Suppressor macrophage treated with lipopolysaccharide for 4 hours (primary cell): ENCODE measurements at regions not wholly inside any gene's neighbourhood (a gene's known extent, or its start where the extent isn't known, plus 50 kb on each side); places are given as distances from the start of the nearest gene placed in this dataset.
"Not testable (repeated sequence)": the region's sequence is repeated elsewhere in the genome, so short reads cannot be mapped to it uniquely, and the experiment has no call there.

Experiments
- DNase-seq: peaks from one replicate; pipeline ENCODE4 v3.0.0-alpha.2; 2020

DNA sequence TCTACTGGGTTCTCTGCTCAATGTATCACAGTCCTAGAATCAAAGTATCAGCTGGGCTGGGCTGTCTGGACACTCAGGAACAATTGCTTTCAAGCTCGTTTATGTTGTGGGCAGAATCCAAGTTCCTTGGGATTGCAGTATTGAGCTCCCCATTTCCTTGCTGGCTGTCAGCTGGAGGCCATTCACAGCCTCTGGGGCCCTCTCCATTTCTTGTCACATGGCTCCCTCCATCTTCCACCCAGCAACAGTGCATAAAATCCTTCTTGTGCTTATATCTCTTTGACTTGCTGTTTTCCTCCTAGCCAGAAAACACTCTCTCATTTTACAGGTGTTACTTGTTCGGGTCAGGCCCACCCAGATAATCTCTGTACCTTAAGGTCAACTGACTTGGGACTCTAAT, 363.5 kb downstream of the IGSF11 start:
- no peak for DNase-seq

- no peak for DNase-seq
Measured at GRCh38 chr3:118675305-118675704, 359.3 kb downstream of the IGSF11 start.

GRCh38 chr3:118678663-118679062, 356.0 kb downstream of the IGSF11 start:
- DNase-seq = not testable (repeated sequence)

DNA sequence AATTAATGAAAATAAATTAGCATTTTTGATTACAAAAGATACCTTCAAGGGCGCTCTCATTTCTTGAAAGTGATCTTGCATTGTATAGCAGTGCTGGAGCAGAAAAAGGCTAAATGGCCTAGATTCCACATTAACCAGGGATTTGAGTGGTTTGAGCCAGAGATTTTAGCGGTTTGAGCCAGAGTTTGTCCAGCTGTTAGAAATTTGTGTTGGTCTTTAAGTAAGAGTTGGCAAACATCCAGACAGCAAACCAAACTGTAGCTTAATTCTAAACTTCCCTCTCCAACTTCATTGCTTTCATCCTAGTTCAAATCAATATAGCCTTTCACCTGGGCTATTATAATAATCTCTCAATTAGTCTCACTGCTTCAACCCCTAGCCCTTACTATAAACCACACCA, 351.7 kb downstream of the IGSF11 start:
- no peak for DNase-seq

DNA sequence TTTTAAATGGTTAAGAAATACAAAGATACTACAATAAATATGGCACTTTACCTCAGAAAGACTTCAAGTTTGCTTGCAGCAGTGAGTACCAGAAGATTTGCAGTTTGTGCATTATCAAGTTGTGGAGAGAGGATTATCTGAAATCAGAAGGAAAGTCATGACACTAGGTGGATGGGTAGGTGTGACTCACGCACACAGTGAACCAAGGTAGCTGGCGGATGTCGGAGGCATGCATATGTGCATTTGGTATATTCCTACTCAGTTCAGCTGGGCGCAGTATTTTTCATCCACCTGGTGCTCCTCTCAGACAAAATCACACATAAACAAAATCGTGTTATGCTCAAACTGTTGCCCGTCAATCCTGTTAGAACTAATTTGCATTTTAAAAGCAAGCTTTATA, 351.0 kb downstream of the IGSF11 start:
- DNase-seq = no peak

- DNase-seq = no peak
Measured at GRCh38 chr3:118688396-118688884, 346.2 kb downstream of the IGSF11 start.

GRCh38 chr3:118692416-118692815, 342.2 kb downstream of the IGSF11 start:
- DNase-seq = no peak

- DNase-seq = no peak
Measured at GRCh38 chr3:118705487-118706219, 329.0 kb downstream of the IGSF11 start.

DNA sequence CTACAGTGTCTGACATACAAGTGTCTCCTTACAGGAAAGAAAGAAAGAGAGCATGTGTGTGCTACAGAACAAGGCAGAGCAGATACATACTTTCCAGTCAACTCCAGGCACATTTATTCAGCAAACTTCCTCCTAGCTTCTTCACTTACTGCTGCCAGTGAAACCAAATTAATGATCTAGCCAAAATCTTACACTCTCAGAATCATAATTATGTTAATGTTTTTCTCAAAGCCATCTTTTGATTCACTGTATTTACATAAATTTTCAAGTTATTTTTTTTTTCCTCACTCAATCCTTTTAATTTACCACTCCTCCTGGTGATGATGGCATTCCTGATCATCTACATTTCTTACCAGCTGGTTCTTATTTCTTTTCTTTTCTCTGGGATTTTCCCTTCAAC, 326.7 kb downstream of the IGSF11 start:
- no peak for DNase-seq

- DNase-seq = no peak
Measured at GRCh38 chr3:118710532-118710931, 324.1 kb downstream of the IGSF11 start.

- DNase-seq = no peak
Measured at GRCh38 chr3:118713502-118714207, 321.0 kb downstream of the IGSF11 start.

GRCh38 chr3:118714800-118715199, 319.8 kb downstream of the IGSF11 start:
- no peak for DNase-seq

GRCh38 chr3:118729546-118729945, 305.1 kb downstream of the IGSF11 start:
- DNase-seq = no peak

GRCh38 chr3:118734664-118735063, 300.0 kb downstream of the IGSF11 start:
- no peak for DNase-seq

DNA sequence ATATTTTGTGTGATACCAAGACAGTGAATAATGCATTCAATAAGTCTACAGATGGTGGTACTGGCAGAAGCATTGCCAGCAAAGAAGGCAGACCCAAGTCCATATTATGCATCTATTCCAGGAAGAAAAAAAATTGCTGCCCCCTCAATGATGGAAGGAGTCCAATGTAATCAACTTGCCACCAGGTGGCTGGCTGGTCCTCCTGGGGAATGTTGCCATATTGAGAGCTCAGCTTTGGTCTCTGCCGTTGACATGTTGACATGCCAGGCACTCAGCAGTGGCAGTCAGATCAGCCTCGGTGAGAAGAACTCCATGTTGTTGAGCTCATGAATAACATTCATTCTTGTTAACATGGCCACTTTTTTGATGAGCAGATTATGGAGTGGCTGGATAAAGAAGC, 298.5 kb downstream of the IGSF11 start:
- DNase-seq = no peak

DNA sequence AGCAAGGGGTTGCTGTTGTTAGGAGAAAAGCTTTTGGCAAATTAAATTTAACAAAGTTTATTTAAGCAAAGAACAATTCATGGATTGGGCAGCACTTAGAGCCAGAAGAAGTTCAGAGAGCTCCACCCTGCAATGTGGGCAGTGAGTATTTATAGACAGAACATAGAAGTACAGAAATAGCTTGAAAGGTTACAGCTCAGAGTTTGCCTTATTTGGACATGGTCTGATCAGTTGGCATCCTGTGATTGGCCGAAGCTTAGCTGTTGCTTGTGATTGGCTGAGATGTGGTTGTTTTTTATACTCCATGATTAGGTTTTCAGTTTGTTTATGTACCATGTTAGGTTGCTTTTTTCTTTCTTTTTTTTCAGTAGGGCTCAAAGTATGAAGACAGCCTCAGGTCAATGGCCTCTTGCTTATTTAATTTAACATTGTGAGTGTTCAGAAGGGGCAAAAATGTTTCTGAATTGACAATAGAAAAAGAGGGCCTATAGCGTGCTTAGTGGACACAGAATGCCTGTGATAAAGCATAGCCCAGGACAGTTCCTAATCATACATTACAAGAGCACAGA, 293.8 kb downstream of the IGSF11 start:
- DNase-seq = no peak

DNA sequence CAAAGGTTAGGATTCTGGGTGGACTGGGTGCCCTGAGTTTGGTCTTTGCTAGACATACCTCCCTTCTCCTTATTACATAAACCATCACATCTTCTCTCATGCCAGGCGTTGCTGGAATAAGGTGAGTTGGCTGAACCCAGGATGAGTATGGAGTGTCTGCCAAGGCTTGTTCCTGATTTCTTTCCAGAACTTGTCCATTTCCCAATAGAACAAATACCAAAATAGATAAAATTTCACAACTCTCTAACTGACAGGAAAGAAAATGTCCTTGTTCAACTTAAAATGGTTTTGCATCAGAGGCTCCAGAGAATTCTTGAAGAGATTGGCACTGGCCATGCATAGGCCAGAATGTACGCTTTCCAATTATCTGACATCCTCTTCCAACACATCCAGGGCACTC, 291.9 kb downstream of the IGSF11 start:
- DNase-seq = no peak

DNA sequence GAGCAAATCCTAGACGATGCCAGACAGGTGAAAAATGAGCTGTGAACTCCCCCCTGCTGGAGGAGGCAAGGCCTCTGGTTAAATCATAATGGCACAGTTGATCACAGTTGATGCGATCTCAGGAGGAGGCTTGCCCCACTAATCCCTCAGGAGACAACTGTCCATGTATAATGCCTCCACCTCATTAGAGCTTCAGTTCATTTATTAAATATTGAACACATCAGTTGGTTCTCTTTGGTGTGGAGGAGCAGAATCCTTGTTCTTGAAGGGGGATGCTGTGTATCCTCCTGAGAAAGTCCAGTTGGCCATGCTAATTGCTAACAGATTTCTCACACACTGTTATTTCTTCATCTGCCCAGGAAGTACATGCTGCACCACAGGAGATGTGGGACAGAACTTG, 290.5 kb downstream of the IGSF11 start:
- no peak for DNase-seq

- no peak for DNase-seq
Measured at GRCh38 chr3:118754406-118755252, 280.0 kb downstream of the IGSF11 start.

- no peak for DNase-seq
Measured at GRCh38 chr3:118755253-118755801, 279.3 kb downstream of the IGSF11 start.

DNA sequence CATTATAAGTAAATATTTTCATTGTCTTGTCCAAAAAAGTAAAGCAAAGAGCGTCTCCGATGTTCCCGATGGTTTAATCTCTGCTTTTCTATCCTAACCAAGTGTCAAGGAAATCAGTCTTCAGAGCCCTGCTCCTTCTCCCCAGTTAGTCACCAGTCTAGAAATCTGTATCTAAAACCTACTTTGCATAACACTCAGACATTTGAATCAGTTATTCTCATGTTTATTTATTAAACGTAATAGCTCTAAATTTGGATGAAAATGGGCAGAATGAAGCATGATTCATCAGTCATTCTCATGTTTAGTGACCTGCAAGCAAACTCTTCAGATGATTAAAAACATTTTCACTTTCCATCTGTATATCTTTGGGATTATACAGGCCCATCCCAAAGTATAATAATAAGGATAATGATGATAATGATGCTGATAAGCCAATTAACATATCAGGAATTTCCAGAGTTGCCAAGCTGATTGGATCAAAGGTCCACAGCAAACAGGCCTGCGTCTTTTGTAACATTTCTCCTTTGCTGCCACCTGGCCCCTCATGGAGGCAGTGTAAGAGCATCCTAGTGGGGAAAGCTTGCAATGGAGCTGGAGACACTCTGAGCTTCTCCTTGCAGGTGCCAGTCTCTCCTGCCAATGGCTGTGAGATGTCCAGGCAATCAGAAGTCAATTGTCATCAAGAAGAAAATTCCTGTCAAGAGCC, 273.9 kb downstream of the IGSF11 start:
- no peak for DNase-seq

- DNase-seq = no peak
Measured at GRCh38 chr3:118761291-118761606, 273.4 kb downstream of the IGSF11 start.
